NCI-H2196 (cell line): ENCODE measurements at regions not wholly inside any gene's neighbourhood (a gene's known extent, or its start where the extent isn't known, plus 50 kb on each side); places are given as distances from the start of the nearest gene placed in this dataset.

Source experiments
- DNase-seq: peaks from one replicate; lab custom pipeline; 2025; ENCODE audit not compliant: unreplicated experiment; lab: John Stamatoyannopoulos, UW

- no peak for DNase-seq
Observed at GRCh38 chr16:80023865-80024264, 423.3 kb upstream of the MAF start.

- no peak for DNase-seq
Observed at GRCh38 chr16:80019395-80019794, 418.9 kb upstream of the MAF start.

GRCh38 chr16:80018466-80018865 is 417.9 kb upstream of the MAF start:
- no peak for DNase-seq

DNA sequence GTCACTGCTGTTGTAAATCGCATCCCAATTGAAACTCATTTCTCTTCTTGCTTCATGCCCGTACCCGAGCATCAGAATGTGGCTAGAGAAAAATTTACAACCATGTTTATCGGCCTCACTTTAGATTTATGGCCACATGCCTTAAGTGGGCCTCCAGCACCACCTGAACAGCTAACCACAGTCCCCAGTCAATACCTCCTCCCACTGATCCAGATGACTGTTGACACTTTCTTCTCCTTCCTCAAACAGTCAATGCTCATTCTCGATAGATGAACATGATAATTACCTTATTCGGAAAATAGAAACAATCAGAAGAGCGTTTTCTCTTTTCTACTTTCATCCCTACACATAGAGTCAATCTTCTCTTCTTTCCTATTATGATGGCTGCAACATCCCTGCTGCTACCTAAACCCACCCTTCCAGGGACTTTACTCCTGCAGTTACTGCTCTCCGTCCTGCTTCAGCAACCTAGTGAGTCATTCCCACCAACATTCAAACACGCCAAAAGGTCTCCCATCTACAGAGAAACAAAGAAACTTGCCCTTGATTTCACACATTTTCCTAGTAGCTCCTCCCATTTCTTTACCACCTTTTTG is 416.3 kb upstream of the MAF start:
- DNase-seq: no peak

DNA sequence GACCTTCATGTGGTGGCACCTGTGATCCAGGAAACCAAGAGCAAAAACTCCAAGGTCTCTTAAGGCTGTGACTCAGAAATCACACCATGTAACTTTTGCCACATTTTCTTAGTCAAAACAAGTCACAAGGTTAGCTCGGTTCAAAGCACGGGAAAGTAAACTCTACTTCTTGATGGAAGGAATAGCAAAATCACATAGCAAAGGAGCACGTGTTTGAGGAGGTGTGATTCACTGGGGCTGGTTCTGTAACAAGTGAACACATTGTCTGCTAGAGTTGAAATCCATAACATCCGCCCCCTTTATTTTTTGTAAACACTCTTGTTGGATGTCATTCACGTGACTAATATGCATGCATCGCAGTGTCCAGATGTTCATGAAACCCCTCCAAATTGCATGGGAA is 415.0 kb upstream of the MAF start:
- DNase-seq: no peak

DNA sequence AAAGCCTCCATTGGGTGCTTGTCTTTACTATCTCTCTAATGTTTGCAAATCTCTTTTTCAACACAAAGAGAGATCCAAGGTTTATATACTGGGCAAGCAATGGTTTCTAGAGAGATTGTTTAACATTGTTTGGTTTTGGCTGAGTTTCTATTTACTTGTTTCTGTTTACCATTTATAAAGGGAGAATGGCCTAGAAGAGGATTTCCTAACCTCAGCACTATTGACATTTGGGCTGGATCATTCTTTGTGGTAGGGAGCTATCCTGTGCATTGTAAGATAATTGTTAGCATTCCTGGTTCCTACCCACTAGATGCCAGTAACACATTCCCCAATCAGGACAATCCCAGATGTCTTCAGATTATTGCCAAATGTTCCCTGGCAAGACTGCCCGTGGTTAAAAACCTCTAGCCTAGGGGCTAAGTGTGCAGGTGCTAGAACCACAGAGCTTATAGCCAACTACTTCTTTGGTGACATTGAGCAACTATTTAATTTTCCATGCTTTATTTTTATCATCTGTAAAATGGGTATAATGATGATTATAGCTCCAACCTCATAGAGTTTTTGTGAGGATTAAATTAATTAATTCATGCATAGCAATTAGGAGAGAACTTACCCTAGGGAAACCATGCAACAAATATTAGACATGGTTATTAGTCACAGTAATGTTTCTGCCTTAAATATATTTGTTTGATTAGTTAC is 413.9 kb upstream of the MAF start:
- DNase-seq: peak; percentile 3

DNA sequence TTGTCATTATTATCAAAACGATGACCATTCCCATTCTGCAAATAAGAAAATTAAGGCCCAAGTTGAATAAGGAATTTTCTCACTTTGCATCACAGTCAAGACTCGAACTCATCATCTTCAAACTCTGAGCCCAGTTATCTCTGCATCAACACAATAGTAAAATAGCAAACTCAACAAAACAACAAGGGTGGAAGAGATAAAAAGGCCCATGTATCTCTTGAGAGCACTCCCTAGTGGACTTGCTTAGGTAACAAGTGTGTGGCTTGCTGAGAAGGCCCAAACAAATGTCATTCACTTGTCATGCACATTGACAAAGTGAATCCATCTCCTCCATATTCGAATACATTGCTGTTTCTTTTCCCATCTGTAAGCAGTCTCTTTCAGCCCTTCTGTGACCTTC is 412.0 kb upstream of the MAF start:
- no peak for DNase-seq

GRCh38 chr16:80009971-80010659 is 409.6 kb upstream of the MAF start:
- no peak for DNase-seq

- no peak for DNase-seq
Observed at GRCh38 chr16:80008857-80009256, 408.3 kb upstream of the MAF start.

GRCh38 chr16:80007231-80007630 is 406.7 kb upstream of the MAF start:
- no peak for DNase-seq

DNA sequence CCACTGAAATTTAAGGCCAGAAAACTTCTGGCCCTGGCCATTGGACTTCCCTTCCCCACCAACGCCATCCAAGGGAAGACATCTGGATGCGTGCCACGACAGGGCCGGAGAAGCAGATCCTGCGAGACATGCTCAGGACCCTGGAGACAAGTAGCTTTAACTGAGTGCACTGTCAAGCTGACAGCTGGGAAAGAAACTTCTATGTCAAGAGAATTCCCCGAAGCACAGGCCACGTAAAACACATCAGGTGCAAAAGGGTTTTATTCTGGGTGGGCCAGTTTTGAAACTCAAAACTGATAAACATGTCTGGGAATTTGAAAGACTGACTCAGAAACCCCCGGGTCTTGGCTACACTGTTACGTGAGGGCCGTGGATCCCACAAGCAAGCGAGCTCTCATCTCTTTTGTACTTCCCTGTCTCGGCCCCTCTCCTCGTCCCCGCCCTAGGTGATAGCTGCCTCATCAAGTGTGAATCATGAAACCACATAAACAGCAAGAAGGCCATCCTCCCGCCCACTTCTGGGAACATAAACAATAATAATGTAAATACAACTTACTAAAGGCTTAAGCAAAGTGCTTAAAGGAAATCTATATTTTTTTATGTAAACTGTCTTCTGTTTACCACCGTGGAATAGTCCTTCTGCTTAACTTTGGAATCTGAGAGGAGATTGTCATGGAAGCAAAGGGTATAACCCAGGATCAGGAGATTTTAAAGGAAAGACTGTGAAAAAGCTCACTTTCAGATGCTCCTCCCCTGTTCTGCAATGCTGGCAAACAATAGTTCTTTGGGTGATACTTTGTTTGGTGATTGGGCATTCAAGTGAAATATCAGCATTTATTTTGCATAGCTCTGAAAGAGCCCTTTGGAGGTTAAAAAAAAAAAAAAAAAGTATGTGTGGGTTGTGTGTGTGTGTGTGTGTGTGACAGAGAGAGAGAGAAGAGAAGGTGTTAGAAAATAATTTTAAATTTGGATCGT is 406.0 kb upstream of the MAF start:
- no peak for DNase-seq

DNA sequence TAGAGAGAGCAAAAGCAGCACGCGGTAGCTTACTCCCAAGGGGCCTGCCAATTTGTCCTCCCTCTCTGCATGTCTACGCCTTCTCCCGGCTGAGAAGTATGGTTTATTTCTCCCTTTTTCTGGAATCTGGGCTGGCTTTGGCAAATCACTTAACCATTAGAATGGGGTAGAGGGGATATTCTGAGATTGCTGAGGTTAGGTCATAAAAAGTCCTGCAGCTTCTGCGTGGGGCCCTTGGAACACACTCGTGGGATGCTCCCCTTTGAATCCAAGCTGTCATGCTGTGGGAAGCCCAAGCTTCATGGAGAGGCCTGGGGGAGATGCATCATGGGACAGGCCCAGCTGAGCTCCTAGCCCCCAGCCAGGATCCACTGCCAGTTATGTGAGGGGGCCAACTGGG is 403.6 kb upstream of the MAF start:
- DNase-seq: no peak

DNA sequence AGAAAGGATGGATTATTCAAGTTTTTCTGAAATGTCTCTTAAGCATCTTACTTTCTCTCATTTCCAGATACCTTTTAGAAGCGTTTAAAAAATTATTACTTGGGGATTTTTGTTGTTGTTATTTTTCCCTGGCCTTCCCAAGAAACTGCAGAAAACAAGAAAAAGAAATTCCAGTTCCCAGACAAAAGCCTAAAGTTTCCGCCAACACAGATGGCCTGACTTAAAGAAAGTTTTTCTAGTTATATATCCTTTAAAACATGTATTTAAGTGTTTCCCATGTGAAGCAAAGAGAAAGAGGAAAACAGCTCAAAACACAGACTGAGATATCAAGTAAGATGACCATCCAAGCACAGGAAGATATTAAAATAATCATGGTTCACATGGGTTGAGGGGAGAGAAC is 401.7 kb upstream of the MAF start:
- no peak for DNase-seq

DNA sequence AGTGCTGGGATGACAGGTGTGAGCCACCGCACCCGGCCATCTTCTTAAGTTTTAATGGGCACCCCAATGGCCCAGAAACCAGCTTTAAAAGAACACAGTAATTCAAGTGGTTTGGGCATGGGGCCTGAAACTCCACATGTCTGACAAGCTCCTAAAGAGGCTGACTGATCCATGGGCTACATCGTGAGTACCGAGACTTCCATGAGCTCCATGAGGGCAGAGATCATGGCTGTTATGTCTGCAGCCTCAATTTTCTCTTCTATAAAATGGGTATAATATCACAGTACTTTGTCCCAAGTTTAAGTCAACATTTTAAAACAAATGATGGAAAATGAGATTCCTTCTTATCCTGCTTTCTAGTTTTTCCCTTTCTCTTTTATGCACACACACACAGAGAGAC is 397.6 kb upstream of the MAF start:
- no peak for DNase-seq

DNA sequence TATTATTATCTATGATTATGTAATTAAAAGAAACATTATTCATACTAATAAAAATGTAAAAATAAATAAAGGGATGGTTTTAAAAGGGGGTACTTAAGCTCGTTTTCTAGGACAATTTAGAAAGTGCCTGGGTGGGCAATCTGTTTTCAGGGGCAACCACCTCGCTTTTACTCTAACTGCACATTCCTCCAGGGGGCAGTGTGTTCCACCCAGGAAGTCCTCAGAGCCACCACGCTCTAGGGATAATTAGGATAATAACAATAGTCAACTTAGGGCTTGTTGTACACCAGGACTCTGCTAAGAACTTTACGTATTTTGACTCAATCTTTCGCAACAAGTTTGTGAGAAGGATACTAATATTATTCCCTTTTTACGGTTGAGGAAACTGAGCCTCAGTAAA is 396.7 kb upstream of the MAF start:
- DNase-seq: no peak

DNA sequence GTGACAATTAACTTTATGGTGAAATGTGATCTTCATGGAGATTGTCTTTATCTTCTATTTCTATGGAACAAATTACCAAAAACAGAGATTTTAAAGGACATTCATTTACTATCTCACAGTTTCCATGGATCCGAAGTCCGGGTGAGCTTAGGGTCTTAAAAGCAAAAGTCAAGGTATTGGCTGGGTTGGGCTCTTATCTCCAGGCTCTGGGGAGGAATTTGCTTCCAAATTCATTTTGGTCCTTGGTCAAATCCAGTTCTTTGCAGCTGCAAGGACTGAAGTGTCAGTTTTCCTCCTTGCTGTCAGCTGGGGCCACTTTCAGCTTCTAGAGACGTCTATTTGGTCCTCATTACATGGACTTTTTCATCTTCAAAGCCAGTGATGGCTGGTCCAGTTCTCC is 395.8 kb upstream of the MAF start:
- no peak for DNase-seq

- DNase-seq: no peak
Observed at GRCh38 chr16:79995315-79995714, 394.8 kb upstream of the MAF start.

GRCh38 chr16:79994418-79994817 is 393.9 kb upstream of the MAF start:
- DNase-seq: no peak

GRCh38 chr16:79993629-79994209 is 393.2 kb upstream of the MAF start:
- no peak for DNase-seq

DNA sequence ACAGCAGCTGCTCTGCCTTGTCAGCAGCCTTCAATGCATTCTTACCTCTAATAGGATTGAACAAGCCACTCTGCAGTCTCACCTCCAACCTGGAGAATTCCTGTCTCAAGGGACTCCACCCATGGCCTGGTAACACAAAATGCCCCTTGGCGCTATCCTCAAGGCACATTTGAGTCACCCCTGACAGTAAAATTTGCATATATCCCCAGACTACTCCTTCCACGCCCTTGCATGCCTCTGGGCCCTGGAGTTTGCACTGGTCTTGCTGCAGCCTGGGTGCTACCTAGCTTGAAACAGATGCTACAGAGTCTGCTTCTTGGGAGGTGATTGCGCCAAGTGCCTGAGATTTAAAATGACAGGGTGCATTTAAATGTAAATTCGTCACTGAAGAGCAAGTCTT is 391.4 kb upstream of the MAF start:
- no peak for DNase-seq

DNA sequence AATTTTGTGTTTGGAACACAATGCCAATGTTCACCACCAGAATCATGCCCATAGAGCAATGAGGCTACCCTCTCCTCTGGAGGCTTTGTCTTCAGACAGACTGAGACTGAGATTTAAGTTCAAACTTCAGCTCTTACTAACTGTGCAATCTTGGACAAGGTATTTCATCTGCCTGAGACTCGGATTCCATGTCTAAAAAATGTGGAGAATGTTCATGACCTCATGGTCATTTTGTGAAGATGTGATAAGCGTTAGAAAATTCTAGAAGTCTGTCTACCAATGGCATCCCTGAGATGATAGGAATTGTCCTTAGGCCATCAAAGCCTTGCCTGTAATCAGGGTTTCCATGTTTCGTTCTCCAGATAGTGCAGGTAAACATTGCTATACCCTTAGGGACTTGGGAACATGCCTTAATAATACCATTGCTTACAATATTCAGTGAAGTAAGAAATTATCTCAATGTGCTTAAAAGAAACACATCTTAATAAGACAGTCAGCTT is 388.2 kb upstream of the MAF start:
- DNase-seq: no peak
